ENCODE measurements at regions not wholly inside any gene's neighbourhood (a gene's known extent, or its start where the extent isn't known, plus 50 kb on each side); places are given as distances from the start of the nearest gene placed in this dataset.
"Not testable (repeated sequence)": the region's sequence is repeated elsewhere in the genome, so short reads cannot be mapped to it uniquely, and the experiment has no call there.

DNA sequence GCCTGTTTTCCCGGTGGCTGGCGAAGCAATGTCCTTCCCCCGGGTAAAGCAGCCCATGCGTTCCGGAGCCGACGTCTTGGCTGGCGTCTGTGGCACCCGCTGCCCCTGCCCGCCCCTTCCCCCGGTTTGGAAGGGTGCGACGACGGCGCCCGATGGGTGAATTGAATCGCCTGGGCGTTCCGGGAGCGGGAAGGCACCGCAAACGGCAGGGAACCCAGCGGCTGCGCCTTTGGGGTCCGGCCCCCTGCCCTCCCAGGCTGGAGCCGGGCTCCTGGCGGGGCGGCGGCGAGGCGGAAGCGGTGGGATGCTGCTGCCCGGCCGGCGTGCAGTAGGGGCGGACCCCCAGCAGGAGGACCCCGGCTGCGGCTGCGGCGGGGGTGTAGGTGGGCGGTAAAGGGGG, 123.6 kb upstream of the RHOU start:
- FAIRE-seq, result not testable (repeated sequence)

DNA sequence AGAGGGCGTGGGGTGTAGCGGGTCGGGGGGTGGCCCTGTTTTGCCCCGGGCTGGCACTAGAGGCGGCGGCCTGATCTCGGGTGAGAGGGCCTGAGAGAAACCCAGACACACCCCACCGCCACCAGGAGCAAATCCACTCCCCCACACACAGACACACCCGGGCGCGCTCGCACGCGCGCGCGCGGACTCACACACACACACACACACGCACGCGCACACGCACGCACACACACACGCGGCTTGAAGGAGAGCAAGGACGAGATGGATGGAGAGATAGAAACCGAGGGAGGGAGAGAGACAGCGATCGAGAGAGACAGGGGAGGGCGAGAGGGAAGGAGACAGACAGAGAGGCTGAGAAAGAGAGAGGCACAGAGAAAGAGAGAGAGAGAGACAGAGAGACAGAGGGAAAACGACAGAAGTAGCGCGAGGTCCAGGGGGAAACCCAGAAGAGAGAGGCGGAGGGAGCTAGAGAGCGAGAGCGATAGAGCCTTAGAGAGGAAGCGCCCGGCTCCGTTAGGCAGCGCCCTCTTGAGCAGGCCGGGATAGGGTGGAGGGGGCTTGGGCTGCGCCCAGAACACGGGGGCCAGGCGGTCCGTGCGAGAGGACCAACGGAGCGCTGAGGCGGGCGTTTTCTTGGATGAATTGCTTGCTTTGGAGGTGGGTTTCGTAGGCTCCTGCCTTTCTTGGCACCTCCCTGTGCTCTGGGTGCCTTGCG, 113.1 kb upstream of the RHOU start:
- not testable (repeated sequence) for FAIRE-seq

GRCh38 chr1:228626481-228626880, 108.8 kb upstream of the RHOU start:
- FAIRE-seq, result not testable (repeated sequence)

DNA sequence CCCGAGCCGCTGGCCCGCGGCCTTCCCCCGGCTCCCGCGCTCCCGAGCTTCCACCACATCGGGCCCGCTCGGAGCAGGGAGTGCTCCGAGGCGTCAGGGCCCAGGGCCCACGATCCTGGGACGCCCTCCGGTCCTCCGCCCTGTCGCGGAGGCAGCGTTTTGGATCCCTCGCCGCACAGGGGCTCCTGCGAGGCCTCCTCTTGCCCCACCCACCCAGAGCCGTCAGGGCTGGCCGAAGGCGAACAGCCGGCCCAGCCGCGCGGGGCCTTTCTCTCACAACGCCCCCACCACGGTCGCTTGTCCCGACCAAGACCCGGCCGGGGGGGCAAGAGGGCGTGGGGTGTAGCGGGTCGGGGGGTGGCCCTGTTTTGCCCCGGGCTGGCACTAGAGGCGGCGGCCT, 102.4 kb upstream of the RHOU start:
- FAIRE-seq, result not testable (repeated sequence)

GRCh38 chr1:228635304-228635703, 100.0 kb upstream of the RHOU start:
- FAIRE-seq, result not testable (repeated sequence)

- not testable (repeated sequence) for FAIRE-seq
Measured at GRCh38 chr1:228637529-228637928, 97.8 kb upstream of the RHOU start.

GRCh38 chr1:228646717-228647522, 88.4 kb upstream of the RHOU start:
- no peak for FAIRE-seq

DNA sequence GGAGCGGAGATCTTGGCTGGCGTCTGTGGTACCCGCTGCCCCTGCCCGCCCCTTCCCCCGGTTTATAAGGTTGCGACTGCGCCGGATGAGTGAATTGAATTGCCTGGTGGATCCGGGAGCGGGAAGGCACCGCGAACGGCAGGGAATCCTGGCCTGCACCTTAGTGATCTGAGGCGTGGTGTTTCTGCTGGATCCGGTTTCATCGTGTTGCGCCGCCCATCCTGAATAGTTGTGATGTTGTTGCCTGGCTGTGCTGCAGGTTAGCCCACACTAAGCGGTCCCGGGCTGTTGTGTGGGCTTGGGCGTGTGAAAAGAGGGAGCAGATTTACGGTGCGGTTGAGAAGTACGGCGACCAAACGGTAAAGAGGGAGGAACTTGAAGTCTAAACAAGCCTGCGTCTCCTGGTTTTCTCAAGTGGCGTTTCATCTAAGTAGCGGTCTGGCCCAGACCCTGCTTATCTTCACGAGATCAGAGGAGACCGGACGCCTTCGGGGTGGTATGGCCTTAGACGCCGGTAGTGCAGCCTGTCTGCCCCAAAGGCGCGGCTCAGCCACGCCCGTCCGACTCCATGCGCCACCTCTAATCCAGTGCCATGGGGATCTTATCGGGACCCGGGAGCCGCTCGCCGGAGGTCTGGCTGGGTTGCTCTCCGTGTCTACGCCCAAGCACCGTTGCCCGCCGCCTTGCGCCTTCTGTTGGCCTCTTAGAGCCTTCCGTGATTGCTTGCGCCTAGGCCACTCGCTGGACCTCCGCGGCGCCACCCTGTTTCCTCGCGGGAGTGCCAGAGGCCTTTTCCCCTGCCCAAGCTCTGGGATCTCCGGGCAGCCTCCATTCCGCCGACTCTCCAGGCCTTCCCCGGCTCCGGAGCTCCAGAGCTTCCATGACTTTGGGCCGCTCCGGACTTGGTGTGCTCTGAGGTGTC, 87.5 kb upstream of the RHOU start:
- FAIRE-seq, result no peak

DNA sequence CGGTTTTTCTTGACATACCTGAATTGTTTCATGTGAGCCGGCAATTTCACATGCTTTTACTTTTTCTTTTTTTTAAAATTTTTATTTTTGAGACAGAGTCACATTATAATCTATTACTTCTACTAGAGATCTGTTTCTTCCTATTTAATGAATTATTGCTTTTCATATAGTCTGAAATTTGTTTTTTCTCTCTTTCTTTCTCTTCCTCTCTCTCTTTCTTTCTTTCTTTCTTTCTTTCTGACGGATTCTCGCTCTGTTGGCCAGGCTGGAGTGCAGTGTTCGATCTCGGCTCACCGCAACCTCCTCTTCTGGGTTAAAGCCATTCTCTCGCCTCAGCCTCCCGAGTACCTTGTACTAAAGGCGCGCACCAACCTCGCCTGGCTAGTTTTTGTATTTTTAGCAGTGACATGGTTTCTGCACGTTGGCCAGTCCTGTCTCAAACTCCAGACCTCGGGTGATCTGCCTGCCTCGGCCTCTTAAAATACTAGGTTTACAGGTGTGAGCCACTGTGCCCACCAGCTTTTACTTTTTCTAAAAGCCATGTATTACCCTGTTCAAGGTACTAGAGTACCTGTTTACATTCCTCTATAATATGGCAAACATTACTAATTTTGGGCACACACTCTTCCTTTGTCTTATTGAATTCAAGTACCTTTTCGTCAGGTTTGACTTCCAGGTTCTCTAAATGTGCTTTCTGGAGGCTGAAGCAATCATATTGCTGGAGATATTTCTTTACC, 86.5 kb upstream of the RHOU start:
- no peak for FAIRE-seq

DNA sequence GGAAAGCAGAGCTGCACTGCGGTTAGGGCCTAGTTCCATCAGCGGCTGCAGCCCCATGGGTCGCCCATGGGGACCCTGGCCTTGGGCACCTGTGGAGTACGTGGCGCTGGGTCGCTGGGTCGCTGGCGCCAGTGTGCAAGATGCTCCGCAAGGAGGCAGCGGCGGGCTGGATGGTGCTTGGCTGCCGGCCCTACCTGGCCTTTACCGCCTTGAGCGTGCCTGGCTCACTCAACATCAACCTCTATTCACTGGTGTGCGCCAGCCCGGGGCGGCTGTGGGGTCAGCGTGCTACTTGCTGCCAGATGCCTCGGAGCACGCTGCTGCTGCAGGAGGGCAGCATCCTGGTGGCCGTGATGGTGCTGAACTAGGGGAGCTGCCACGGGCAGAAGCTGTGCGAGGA, 85.1 kb upstream of the RHOU start:
- FAIRE-seq, result no peak

DNA sequence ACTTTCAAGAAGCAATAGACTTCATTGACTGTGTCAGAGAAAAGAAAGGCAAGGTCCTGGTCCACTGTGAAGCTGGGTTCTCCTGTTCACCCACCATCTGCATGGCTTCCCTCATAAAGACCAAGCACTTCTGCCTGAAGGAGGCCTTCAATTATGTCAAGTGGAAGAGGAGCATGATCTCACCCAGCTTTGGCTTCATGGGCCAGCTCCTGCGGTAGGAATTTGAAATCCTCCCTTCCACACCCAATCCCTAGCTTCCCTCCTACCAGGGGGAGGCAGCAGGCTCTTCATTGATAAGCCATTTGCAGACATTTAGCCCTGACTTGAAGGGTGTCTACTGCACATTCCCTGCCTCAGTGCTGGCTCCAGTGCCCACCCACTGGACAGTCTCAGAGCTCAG, 84.3 kb upstream of the RHOU start:
- no peak for FAIRE-seq

DNA sequence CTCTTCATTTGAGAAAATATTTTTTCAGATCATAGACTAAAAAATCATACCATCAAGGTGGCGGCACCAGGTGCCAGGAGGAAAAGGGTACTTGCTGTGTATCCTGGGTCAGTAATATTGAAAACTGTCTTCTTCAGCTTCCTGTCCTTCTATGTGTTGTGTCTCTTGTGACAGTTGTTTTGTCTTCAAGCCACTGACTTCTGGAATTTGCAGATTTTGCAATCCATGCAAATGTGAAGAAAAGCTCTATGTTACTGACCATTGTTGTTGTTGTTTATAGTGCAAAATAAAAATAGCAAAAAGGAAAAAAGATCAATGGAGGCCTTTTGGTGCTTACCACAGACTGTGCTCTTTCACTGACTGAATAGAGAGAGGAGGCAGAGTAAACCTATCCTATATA, 83.2 kb upstream of the RHOU start:
- FAIRE-seq, result no peak

GRCh38 chr1:228653057-228653456, 82.2 kb upstream of the RHOU start:
- FAIRE-seq, result not testable (repeated sequence)

DNA sequence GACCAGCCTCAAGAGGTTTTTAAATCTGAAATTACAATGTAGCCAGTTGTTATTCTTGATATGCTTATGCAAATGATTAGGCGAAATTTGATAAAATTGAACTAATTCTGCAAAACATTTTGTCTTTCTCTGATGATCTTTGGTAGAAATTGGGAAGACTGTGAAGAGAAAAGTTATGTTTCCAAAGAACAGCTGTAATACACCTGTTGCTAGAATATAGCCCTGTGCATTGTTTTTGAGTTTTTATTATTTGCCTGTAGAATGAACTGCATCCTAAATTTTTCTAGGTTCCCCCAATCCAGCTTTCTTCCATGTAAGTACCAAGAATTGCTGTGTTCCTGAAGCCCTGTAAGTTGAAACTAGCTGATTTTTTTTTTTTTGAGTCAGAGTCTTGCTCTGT, 81.5 kb upstream of the RHOU start:
- FAIRE-seq, result no peak

- no peak for FAIRE-seq
Measured at GRCh38 chr1:228655796-228656394, 79.4 kb upstream of the RHOU start.

DNA sequence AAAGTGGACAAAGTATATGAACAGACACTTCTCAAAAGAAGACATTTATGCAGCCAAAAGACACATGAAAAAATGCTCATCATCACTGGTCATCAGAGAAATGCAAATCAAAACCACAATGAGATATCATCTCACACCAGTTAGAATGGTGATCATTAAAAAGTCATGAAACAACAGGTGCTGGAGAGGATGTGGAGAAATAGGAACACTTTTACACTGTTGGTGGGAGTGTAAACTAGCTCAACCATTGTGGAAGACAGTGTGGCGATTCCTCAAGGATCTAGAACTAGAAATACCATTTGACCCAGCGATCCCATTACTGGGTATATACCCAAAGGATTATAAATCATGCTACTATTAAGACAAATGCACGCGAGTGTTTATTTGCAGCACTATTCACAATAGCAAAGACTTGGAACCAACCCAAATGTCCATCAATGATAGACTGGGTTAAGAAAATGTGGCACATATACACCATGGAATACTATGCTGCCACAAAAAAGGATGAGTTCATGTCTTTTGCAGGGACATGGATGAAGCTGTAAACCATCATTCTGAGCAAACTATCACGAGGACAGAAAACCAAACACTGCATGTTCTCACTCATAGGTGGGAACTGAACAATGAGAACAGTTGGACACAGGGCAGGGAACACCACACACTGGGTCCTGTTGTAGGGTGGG, 73.1 kb upstream of the RHOU start:
- FAIRE-seq, result not testable (repeated sequence)

GRCh38 chr1:228664399-228664914, 70.8 kb upstream of the RHOU start:
- FAIRE-seq, result peak; percentile 76

- no peak for FAIRE-seq
Measured at GRCh38 chr1:228666686-228667623, 68.3 kb upstream of the RHOU start.

DNA sequence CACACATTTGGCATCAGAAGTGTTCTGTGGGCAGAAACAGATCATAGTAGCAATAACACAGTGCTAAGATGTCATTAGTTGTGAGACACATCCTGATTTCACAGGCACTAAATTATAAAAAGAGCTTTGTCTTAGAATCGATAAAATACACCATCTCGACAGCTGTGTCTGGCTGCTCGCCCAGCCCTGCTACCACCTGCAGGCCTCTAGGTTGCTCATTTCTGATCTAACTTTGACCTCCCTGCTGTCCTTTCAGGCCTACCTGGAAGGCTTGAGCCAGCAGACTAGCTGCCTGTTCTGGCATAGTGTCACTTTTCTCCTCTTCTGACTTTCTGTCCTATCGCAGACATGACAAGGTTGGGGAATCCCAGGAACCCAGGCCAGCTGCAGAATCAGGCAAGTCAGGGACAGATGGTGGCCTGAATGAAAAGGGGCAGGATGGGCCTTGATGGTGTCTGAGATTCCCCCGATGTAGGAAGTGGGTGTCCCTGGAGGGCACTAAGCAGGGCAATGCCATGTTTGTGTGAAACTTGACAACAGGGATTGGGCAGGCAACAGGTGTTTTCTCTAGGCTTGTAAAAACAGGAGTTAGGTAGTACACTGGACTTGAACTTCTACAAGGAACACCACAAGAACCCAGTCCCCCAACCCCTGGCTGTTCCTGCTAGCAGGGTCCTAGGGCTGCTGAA, 66.6 kb upstream of the RHOU start:
- FAIRE-seq, result no peak

DNA sequence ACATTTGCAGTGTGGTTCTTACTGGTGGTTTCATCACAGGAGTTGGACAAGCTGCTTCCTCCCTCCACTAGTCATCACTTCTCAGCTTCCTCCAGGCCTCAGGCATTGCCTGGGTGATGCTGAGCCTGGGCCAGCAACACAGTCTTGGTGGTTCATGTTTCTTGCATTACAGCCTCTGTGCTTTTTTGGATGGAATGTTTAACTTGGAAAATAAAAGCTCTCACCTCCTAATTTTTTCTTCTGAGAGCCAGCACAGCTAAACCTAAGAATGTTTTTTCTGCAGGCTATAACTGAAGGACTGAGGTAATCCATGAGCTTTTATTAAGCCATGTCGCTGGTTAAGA, 66.1 kb upstream of the RHOU start:
- no peak for FAIRE-seq
